ENCODE measurements at regions not wholly inside any gene's neighbourhood (a gene's known extent, or its start where the extent isn't known, plus 50 kb on each side); places are given as distances from the start of the nearest gene placed in this dataset.

DNA sequence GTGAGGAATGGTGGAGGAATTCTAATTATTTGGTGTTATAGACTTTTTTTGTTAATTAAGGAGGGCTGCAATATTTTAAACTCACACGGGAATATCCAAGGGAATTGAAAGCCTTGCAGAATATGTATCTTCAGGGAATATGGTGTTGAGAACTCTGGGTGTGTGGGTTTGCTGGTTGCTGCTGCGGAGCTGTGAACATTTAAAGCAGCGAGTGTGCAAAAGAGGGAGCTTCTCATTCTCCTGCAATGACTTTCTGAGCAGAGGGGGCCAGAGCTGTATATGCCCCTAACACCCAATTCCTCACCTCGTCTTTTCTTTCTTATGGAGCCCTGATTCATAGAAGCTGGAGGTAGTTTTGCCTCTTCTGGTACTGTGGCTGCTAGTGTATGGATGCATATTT lies 217.7 kb downstream of the HIPK3 start:
- CTCF ChIA-PET: no interaction called here
- intact Hi-C loops (cut with micrococcal nuclease): no loop called here
- TF ChIP-seq, protein P1, sequence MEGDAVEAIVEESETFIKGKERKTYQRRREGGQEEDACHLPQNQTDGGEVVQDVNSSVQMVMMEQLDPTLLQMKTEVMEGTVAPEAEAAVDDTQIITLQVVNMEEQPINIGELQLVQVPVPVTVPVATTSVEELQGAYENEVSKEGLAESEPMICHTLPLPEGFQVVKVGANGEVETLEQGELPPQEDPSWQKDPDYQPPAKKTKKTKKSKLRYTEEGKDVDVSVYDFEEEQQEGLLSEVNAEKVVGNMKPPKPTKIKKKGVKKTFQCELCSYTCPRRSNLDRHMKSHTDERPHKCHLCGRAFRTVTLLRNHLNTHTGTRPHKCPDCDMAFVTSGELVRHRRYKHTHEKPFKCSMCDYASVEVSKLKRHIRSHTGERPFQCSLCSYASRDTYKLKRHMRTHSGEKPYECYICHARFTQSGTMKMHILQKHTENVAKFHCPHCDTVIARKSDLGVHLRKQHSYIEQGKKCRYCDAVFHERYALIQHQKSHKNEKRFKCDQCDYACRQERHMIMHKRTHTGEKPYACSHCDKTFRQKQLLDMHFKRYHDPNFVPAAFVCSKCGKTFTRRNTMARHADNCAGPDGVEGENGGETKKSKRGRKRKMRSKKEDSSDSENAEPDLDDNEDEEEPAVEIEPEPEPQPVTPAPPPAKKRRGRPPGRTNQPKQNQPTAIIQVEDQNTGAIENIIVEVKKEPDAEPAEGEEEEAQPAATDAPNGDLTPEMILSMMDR (IDR thresholded peaks at IDR 0.05): no peak

DNA sequence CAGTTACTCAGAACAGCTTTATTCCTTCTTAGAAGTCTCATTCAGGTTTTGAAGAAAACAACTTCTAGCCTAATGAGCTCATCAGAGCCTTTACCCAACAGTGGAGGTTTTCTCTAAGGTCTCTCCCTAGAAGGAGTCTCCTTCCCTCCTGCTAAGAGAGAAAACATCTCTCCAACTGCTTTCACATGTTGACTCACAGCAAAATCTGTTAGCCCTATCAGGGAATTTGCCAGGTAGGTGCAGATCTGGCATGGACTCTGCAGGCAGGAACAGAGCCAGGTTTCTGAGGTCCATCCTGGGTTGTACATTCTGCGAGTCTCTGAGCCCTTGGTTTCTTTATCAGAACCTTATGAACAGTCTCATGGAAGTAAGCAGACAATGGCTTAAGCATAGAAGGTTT lies 214.4 kb downstream of the HIPK3 start:
- Mint-ChIP-seq H3K27ac (no peak overlapping the region), H3K4me3 (no peak overlapping the region), H3K27me3 (peaks cover 6% of the 10 kb centered on the region), H3K4me1 (ENCODE audit: low read depth) (no peaks in the 10 kb centered on the region), H3K36me3 (ENCODE audit: low read depth) (no peaks in the 10 kb centered on the region), H3K9me3 (no peaks in the 10 kb centered on the region)
- ChIA-PET POLR2A (no interaction called here), CTCF (no interaction called here)
- intact Hi-C loops (cut with micrococcal nuclease): no loop called here
- no peak for ATAC-seq
- DNase-seq: no peak
- TF ChIP-seq, protein P1 (IDR thresholded peaks at IDR 0.05): no peak

More for the DNA sequence above, 217.7 kb downstream of the HIPK3 start:
- ATAC-seq: no peak
- Mint-ChIP-seq H3K36me3 (ENCODE audit: low read depth) (no peaks in the 10 kb centered on the region), H3K27me3 (peaks cover 10% of the 10 kb centered on the region), H3K27ac (no peak overlapping the region), H3K9me3 (no peaks in the 10 kb centered on the region), H3K4me3 (no peak overlapping the region), H3K4me1 (ENCODE audit: low read depth) (no peaks in the 10 kb centered on the region)
- POLR2A ChIA-PET: no interaction called here
- DNase-seq: no peak

DNA sequence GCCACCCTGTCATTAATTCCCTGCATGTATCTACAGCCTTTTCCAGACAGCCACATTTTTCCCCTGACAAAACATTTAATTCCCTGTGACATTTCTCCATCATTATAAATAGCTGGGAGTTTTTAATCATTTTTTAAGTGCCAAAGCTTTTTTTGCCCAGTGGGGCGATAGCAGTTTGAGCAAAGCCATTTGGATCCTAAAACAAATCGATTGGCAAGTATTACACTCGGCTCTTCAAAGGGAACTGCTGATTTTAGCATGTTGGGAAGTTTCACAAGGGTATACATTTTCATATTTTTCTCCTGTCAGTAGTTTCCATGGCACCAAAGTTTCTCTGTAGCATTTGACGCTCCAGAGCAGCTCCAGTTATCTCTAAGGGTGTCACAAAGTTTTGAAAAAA lies 210.8 kb downstream of the HIPK3 start:
- no peak overlapping the region for H3K27ac Mint-ChIP-seq
- DNase-seq (no peak), ATAC-seq (no peak)
- no peaks in the 10 kb centered on the region for H3K9me3 Mint-ChIP-seq
- CTCF ChIA-PET: no interaction called here
- no peak overlapping the region for H3K4me3 Mint-ChIP-seq
- POLR2A ChIA-PET: no interaction called here
- H3K4me1 Mint-ChIP-seq (ENCODE audit: low read depth): no peaks in the 10 kb centered on the region
- intact Hi-C loops (cut with micrococcal nuclease): no loop called here
- no peaks in the 10 kb centered on the region for H3K36me3 Mint-ChIP-seq (ENCODE audit: low read depth)
- TF ChIP-seq, protein P1 (IDR thresholded peaks at IDR 0.05): no peak
- peaks cover 8% of the 10 kb centered on the region for H3K27me3 Mint-ChIP-seq

DNA sequence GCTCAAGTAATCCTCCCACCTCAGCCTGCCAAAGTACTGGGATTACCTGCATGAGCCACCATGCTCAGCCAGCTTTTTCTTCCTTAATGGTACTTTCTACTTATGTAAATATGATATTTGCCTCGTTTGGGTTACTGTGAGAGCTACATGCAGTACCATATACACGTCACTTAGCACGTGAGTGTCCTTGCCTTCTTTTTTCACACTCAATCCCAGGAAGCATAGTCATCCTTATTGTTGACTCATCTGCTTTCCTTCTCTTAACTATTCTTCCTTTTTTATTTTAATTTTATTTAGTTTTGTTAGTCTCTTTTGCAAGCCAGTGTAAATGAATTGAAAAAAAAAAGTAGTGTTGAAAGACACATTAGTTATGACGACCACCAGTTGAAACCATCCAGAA lies 205.9 kb downstream of the HIPK3 start:
- no peak for ATAC-seq
- CTCF ChIA-PET: no interaction called here
- POLR2A ChIA-PET: no interaction called here
- intact Hi-C loops (cut with micrococcal nuclease): no loop called here
- Mint-ChIP-seq H3K27me3 (peaks cover 11% of the 10 kb centered on the region), H3K4me1 (ENCODE audit: low read depth) (no peaks in the 10 kb centered on the region), H3K9me3 (no peaks in the 10 kb centered on the region), H3K4me3 (no peak overlapping the region), H3K27ac (no peak overlapping the region), H3K36me3 (ENCODE audit: low read depth) (no peaks in the 10 kb centered on the region)
- TF ChIP-seq, protein P1 (IDR thresholded peaks at IDR 0.05): no peak
- DNase-seq: no peak

GRCh38 chr11:33461369-33462125 lies 204.4 kb downstream of the HIPK3 start:
- ATAC-seq (no peak), DNase-seq (no peak)
- Mint-ChIP-seq H3K4me1 (ENCODE audit: low read depth) (no peaks in the 10 kb centered on the region), H3K9me3 (no peaks in the 10 kb centered on the region), H3K27ac (no peak overlapping the region), H3K27me3 (peaks cover 14% of the 10 kb centered on the region), H3K4me3 (no peak overlapping the region), H3K36me3 (ENCODE audit: low read depth) (no peaks in the 10 kb centered on the region)
- ChIA-PET POLR2A (no interaction called here), CTCF (no interaction called here)
- TF ChIP-seq, protein P1 (IDR thresholded peaks at IDR 0.05): no peak
- intact Hi-C loops (cut with micrococcal nuclease): no loop called here
